ENCODE measurements at regions not wholly inside any gene's neighbourhood (a gene's known extent, or its start where the extent isn't known, plus 50 kb on each side); places are given as distances from the start of the nearest gene placed in this dataset.

- DNase-seq (ENCODE audit: low spot score), result no peak
- no peak overlapping the region for H3K4me3 Mint-ChIP-seq
- H3K27me3 Mint-ChIP-seq (ENCODE audit: low read depth), result no peaks in the 10 kb centered on the region
- H3K4me1 Mint-ChIP-seq (ENCODE audit: low read depth), result no peaks in the 10 kb centered on the region
- no peaks in the 10 kb centered on the region for H3K36me3 Mint-ChIP-seq (ENCODE audit: low read depth)
- no peaks in the 10 kb centered on the region for H3K9me3 Mint-ChIP-seq
- H3K27ac Mint-ChIP-seq, result no peak overlapping the region
Observed at GRCh38 chr7:121587435-121587834, 191.3 kb upstream of the FAM3C start.

- Mint-ChIP-seq H3K4me1 (ENCODE audit: low read depth) (no peaks in the 10 kb centered on the region), H3K9me3 (no peaks in the 10 kb centered on the region), H3K36me3 (ENCODE audit: low read depth) (no peaks in the 10 kb centered on the region), H3K4me3 (no peak overlapping the region), H3K27ac (no peak overlapping the region), H3K27me3 (ENCODE audit: low read depth) (peaks cover 9% of the 10 kb centered on the region)
- no peak for DNase-seq (ENCODE audit: low spot score)
Observed at GRCh38 chr7:121582258-121582657, 186.2 kb upstream of the FAM3C start.

GRCh38 chr7:121579639-121580038 is 183.5 kb upstream of the FAM3C start:
- Mint-ChIP-seq H3K27ac (no peak overlapping the region), H3K4me1 (ENCODE audit: low read depth) (no peaks in the 10 kb centered on the region), H3K36me3 (ENCODE audit: low read depth) (no peaks in the 10 kb centered on the region), H3K9me3 (no peaks in the 10 kb centered on the region), H3K27me3 (ENCODE audit: low read depth) (peaks cover 13% of the 10 kb centered on the region), H3K4me3 (no peak overlapping the region)
- no peak for DNase-seq (ENCODE audit: low spot score)

GRCh38 chr7:121578669-121579068 is 182.6 kb upstream of the FAM3C start:
- no peaks in the 10 kb centered on the region for H3K4me1 Mint-ChIP-seq (ENCODE audit: low read depth)
- H3K9me3 Mint-ChIP-seq, result no peaks in the 10 kb centered on the region
- DNase-seq (ENCODE audit: low spot score), result no peak
- no peak overlapping the region for H3K27ac Mint-ChIP-seq
- no peak overlapping the region for H3K4me3 Mint-ChIP-seq
- H3K27me3 Mint-ChIP-seq (ENCODE audit: low read depth), result peaks cover 20% of the 10 kb centered on the region
- H3K36me3 Mint-ChIP-seq (ENCODE audit: low read depth), result no peaks in the 10 kb centered on the region

DNA sequence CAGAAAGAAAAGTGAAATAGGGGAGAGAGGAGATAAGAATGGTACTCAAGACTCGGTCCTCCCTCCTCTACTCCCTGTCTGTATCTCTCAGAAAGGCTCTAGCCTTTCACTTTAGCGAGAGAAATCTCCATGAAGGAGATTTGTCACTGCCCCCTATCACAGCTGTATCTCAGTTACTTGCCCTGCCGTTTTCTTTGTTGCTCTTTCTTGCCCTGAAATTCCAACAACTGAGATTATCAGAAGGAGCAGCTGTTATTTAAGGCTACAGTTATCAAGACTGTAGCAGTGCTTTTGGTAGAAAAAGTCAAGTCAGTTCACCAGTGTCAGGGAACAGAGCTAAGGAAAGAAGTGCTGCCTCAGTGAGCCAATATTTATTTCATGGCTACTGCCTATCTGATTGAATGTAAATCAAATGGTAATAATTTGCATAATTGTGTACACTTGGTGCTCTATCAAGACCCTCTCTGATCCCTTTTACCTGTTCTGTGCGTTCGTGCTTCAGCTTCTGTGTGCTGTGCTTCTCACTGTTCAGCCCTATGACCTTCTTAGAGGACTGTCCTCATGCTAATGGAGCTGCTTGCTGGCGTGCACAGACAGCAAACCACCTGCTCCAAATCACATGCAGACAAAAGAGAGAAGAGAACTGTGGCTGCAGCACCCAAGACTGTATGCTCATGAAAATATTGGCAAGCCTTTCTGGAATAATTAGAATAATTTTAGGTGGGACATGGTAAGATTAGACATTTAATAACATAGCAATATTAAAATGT is 180.2 kb upstream of the FAM3C start:
- Mint-ChIP-seq H3K9me3 (no peaks in the 10 kb centered on the region), H3K27ac (no peak overlapping the region), H3K4me3 (no peak overlapping the region), H3K27me3 (ENCODE audit: low read depth) (peaks cover 20% of the 10 kb centered on the region), H3K36me3 (ENCODE audit: low read depth) (no peaks in the 10 kb centered on the region), H3K4me1 (ENCODE audit: low read depth) (no peaks in the 10 kb centered on the region)
- no peak for DNase-seq (ENCODE audit: low spot score)

DNA sequence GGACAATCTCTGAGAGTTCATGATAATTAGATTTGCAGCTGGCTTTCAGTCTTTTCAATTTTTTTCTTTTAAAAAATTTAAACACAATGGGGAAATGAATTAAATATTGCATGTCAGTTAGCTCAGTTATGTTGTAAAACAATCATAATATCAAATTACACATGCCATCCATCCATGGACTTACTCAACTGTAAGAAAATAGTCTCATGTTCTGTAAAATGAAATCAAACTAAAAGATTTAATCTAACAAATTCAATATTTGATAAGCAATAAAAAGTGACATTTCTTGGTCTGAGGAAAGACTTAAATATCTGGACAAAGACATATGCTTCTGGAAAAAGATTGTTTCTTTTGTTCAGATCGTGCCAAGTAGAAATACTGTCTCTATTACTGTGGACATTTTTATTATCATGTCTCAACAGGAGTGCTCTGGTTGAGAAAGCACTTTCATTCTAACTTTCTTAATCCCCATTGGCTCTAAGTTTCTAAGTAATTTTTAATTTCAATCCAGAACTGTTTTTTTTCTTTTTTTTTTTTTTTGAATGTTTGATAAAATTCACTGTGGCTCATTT is 179.2 kb upstream of the FAM3C start:
- Mint-ChIP-seq H3K9me3 (no peaks in the 10 kb centered on the region), H3K4me3 (no peak overlapping the region), H3K4me1 (ENCODE audit: low read depth) (no peaks in the 10 kb centered on the region), H3K27ac (no peak overlapping the region), H3K36me3 (ENCODE audit: low read depth) (no peaks in the 10 kb centered on the region), H3K27me3 (ENCODE audit: low read depth) (peaks cover 20% of the 10 kb centered on the region)
- no peak for DNase-seq (ENCODE audit: low spot score)

DNA sequence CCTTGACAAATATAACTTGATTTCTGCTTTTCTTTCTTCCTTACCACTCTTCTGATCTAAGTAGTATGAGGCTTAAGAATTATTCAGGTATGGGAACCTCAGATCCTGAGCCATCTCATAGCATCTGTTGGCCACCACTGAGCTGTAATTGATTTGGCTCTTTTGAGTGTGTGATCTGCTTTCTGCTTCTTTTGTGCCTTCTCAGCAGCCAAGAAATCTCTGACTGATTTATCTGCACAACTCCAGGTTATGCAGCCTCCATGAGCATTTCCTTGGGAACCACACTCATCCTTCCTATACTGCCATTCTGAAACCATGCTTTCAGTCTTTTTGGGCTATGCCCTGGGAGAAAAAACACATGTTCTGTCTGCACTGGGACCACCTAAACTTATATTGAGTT is 178.0 kb upstream of the FAM3C start:
- Mint-ChIP-seq H3K27me3 (ENCODE audit: low read depth) (peaks cover 15% of the 10 kb centered on the region), H3K4me1 (ENCODE audit: low read depth) (no peaks in the 10 kb centered on the region), H3K9me3 (no peaks in the 10 kb centered on the region), H3K36me3 (ENCODE audit: low read depth) (no peaks in the 10 kb centered on the region), H3K27ac (no peak overlapping the region), H3K4me3 (no peak overlapping the region)
- no peak for DNase-seq (ENCODE audit: low spot score)

GRCh38 chr7:121572615-121573014 is 176.5 kb upstream of the FAM3C start:
- Mint-ChIP-seq H3K4me1 (ENCODE audit: low read depth) (no peaks in the 10 kb centered on the region), H3K4me3 (no peak overlapping the region), H3K27me3 (ENCODE audit: low read depth) (peaks cover 11% of the 10 kb centered on the region), H3K36me3 (ENCODE audit: low read depth) (no peaks in the 10 kb centered on the region), H3K9me3 (no peaks in the 10 kb centered on the region), H3K27ac (no peak overlapping the region)
- no peak for DNase-seq (ENCODE audit: low spot score)

DNA sequence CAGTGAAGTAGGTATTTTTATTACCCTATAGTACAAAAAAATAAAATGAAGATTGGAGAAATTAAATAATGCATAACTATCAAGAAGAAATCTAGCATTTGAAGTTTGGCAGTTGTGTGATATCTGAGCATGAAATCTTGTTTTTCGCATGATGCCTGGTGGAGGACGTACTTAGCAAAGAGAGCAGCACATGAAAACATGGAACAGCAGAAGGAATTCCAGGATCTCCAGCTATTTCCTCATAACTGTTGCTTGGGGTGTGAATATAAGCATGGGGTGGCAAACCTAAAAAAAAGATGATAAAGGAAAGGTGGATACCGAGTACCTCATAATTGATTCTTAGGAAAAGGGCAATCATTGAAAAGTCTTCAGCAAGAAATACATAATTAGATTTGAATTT is 174.3 kb upstream of the FAM3C start:
- no peaks in the 10 kb centered on the region for H3K36me3 Mint-ChIP-seq (ENCODE audit: low read depth)
- DNase-seq (ENCODE audit: low spot score), result no peak

GRCh38 chr7:121563177-121563576 is 167.1 kb upstream of the FAM3C start:
- Mint-ChIP-seq H3K9me3 (no peaks in the 10 kb centered on the region), H3K36me3 (ENCODE audit: low read depth) (no peaks in the 10 kb centered on the region), H3K4me3 (no peak overlapping the region), H3K27me3 (ENCODE audit: low read depth) (peaks cover 10% of the 10 kb centered on the region), H3K27ac (no peak overlapping the region), H3K4me1 (ENCODE audit: low read depth) (no peaks in the 10 kb centered on the region)
- no peak for DNase-seq (ENCODE audit: low spot score)

More for the DNA sequence above, 174.3 kb upstream of the FAM3C start:
- H3K9me3 Mint-ChIP-seq, result no peaks in the 10 kb centered on the region
- H3K4me1 Mint-ChIP-seq (ENCODE audit: low read depth), result no peaks in the 10 kb centered on the region
- H3K4me3 Mint-ChIP-seq, result no peak overlapping the region
- no peak overlapping the region for H3K27ac Mint-ChIP-seq
- H3K27me3 Mint-ChIP-seq (ENCODE audit: low read depth), result peaks cover 7% of the 10 kb centered on the region

GRCh38 chr7:121562259-121562658 is 166.2 kb upstream of the FAM3C start:
- no peaks in the 10 kb centered on the region for H3K4me1 Mint-ChIP-seq (ENCODE audit: low read depth)
- no peak overlapping the region for H3K4me3 Mint-ChIP-seq
- H3K27ac Mint-ChIP-seq, result no peak overlapping the region

DNA sequence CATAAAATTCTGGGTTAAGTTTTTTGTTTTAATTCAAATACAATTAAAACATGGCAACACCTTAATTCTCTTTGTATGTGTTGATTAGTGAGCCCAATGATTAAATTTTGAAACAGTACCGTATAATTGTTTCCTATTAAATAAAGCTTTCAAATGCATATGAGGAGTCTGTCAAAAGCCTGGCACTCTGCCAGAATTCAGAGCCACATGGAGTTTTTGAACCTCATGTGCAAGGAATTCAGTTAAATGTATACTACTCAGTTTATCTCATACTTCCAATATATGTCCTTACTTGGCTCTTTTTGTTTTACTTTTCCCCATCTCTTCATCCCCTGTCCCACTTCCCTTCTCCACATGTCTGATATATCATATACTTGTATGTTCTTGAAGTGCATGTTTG is 165.6 kb upstream of the FAM3C start:
- no peak for DNase-seq (ENCODE audit: low spot score)
- H3K27me3 Mint-ChIP-seq (ENCODE audit: low read depth), result peaks cover 10% of the 10 kb centered on the region
- H3K27ac Mint-ChIP-seq, result no peak overlapping the region
- no peaks in the 10 kb centered on the region for H3K9me3 Mint-ChIP-seq
- H3K4me3 Mint-ChIP-seq, result no peak overlapping the region
- H3K36me3 Mint-ChIP-seq (ENCODE audit: low read depth), result no peaks in the 10 kb centered on the region
- no peaks in the 10 kb centered on the region for H3K4me1 Mint-ChIP-seq (ENCODE audit: low read depth)

More at GRCh38 chr7:121562259-121562658, 166.2 kb upstream of the FAM3C start:
- Mint-ChIP-seq H3K9me3 (no peaks in the 10 kb centered on the region), H3K36me3 (ENCODE audit: low read depth) (no peaks in the 10 kb centered on the region), H3K27me3 (ENCODE audit: low read depth) (peaks cover 10% of the 10 kb centered on the region)
- no peak for DNase-seq (ENCODE audit: low spot score)

GRCh38 chr7:121560267-121560990 is 164.3 kb upstream of the FAM3C start:
- no peak overlapping the region for H3K4me3 Mint-ChIP-seq
- H3K27ac Mint-ChIP-seq, result no peak overlapping the region
- no peaks in the 10 kb centered on the region for H3K36me3 Mint-ChIP-seq (ENCODE audit: low read depth)
- no peak for DNase-seq (ENCODE audit: low spot score)
- no peaks in the 10 kb centered on the region for H3K4me1 Mint-ChIP-seq (ENCODE audit: low read depth)
- no peaks in the 10 kb centered on the region for H3K9me3 Mint-ChIP-seq
- peaks cover 10% of the 10 kb centered on the region for H3K27me3 Mint-ChIP-seq (ENCODE audit: low read depth)

GRCh38 chr7:121558288-121558687 is 162.2 kb upstream of the FAM3C start:
- Mint-ChIP-seq H3K4me1 (ENCODE audit: low read depth) (no peaks in the 10 kb centered on the region), H3K4me3 (no peak overlapping the region), H3K27ac (no peak overlapping the region), H3K27me3 (ENCODE audit: low read depth) (peaks cover 10% of the 10 kb centered on the region), H3K9me3 (no peaks in the 10 kb centered on the region), H3K36me3 (ENCODE audit: low read depth) (no peaks in the 10 kb centered on the region)
- no peak for DNase-seq (ENCODE audit: low spot score)

Measured in T-helper 2 cell treated with Interferon-gamma antibody and Interleukin-4, amounts not matched to agents 5 μg/mL and 100 μg/mL, for 36 hours (primary cell).